Calu3 (cell line): ENCODE measurements at regions not wholly inside any gene's neighbourhood (a gene's known extent, or its start where the extent isn't known, plus 50 kb on each side); places are given as distances from the start of the nearest gene placed in this dataset.
A peak's percentile ranks its signal among the peaks of the same experiment; 100 is the strongest.

Experiments used
- BruUV-seq: library from RNA; stranded (reverse); fragments of 400-500 nt; replicated peaks from 2 replicates; lab custom pipeline; 2021; lab: Mats Ljungman, UMichigan
- CTCF ChIA-PET: fragments of 300-600 bp; sonication (Branson Sonifier 250); formaldehyde crosslinking; loops from one replicate; lab custom pipeline; 2022; ENCODE audit warnings: antibody characterized with exemption; lab: Charles Lee
- DNase-seq: peaks from one replicate; pipeline ENCODE4 v3.0.0; 2022
- H3K27ac Mint-ChIP-seq: one replicate; pipeline ENCODE4 v1.8.0; 2022; ENCODE audit warnings: mixed read lengths; ENCODE audit not compliant: unreplicated experiment
- H3K27me3 Mint-ChIP-seq: one replicate; pipeline ENCODE4 v1.8.0; 2022; ENCODE audit warnings: mixed read lengths; ENCODE audit not compliant: unreplicated experiment
- H3K36me3 Mint-ChIP-seq: one replicate; pipeline ENCODE4 v1.8.0; 2022; ENCODE audit warnings: mild to moderate bottlenecking, moderate library complexity, mixed read lengths; ENCODE audit not compliant: insufficient read depth, unreplicated experiment
- H3K4me1 Mint-ChIP-seq: one replicate; pipeline ENCODE4 v1.8.0; 2022; ENCODE audit warnings: mild to moderate bottlenecking, low read depth, mixed read lengths; ENCODE audit not compliant: unreplicated experiment
- H3K4me3 Mint-ChIP-seq: one replicate; pipeline ENCODE4 v1.8.0; 2022; ENCODE audit warnings: mild to moderate bottlenecking, low read depth, moderate library complexity, mixed read lengths; ENCODE audit not compliant: unreplicated experiment
- H3K9me3 Mint-ChIP-seq: one replicate; pipeline ENCODE4 v1.8.0; 2022; ENCODE audit warnings: low read depth, mixed read lengths; ENCODE audit not compliant: unreplicated experiment
- CTCF ChIP-seq: fragments of 200-600 bp; IDR thresholded peaks from one replicate; pipeline ENCODE4 v1.8.0; 2022; ENCODE audit warnings: antibody characterized with exemption; ENCODE audit not compliant: unreplicated experiment
- intact Hi-C: fragments of 100-400 bp; cut with micrococcal nuclease; formaldehyde crosslinking; loops from one replicate; pipeline ENCODE4 v1.10.0; 2022; ENCODE audit not compliant: unreplicated experiment

- intact Hi-C loops: no loop called here
- Mint-ChIP-seq H3K4me3 (no peak overlapping the region), H3K9me3 (peaks cover 3% of the 10 kb centered on the region), H3K4me1 (peaks cover 51% of the 10 kb centered on the region), H3K27me3 (no peaks in the 10 kb centered on the region), H3K27ac (peak overlapping the region; percentile 70), H3K36me3 (peaks cover 26% of the 10 kb centered on the region)
- no peak for TF ChIP-seq CTCF
- no peak for DNase-seq
- no TSS peak for BruUV-seq
- CTCF ChIA-PET: interaction anchor here (0.8 kb wide), 1 partner anchor 8 kb away, joined by 3 read pairs; no protein-coding TSS in a partner anchor
Observed at GRCh38 chr5:87110721-87111120, 157.0 kb upstream of the RASA1 start.

- DNase-seq: peak; percentile 41
- CTCF ChIA-PET: interaction anchor here (0.6 to 4.2 kb wide), 4 partner anchors 14 to 240 kb away, joined by 3 to 16 read pairs (median 4); no protein-coding TSS in a partner anchor
- no peak for TF ChIP-seq CTCF
- Mint-ChIP-seq H3K4me3 (no peak overlapping the region), H3K27ac (peak overlapping the region; percentile 99), H3K36me3 (peaks cover 42% of the 10 kb centered on the region), H3K4me1 (peaks cover 75% of the 10 kb centered on the region), H3K27me3 (no peaks in the 10 kb centered on the region), H3K9me3 (peaks cover 3% of the 10 kb centered on the region)
- intact Hi-C loops: loop anchor here (1.0 to 2.0 kb wide), 3 partner anchors 13 to 65 kb away; no protein-coding TSS in a partner anchor
- BruUV-seq: no TSS peak
Observed at GRCh38 chr5:87113861-87114260, 153.8 kb upstream of the RASA1 start.

GRCh38 chr5:87114631-87115030 is 153.1 kb upstream of the RASA1 start:
- no TSS peak for BruUV-seq
- no peak for TF ChIP-seq CTCF
- no peak overlapping the region for H3K4me3 Mint-ChIP-seq
- peaks cover 49% of the 10 kb centered on the region for H3K36me3 Mint-ChIP-seq
- peak overlapping the region; percentile 99 for H3K27ac Mint-ChIP-seq
- DNase-seq: peak; percentile 90
- CTCF ChIA-PET: interaction anchor here (0.6 to 4.2 kb wide), 4 partner anchors 15 to 239 kb away, joined by 3 to 16 read pairs (median 4); no protein-coding TSS in a partner anchor
- no peaks in the 10 kb centered on the region for H3K27me3 Mint-ChIP-seq
- intact Hi-C loops: loop anchor here (1.0 to 2.0 kb wide), 3 partner anchors 14 to 66 kb away; no protein-coding TSS in a partner anchor
- H3K4me1 Mint-ChIP-seq: peaks cover 83% of the 10 kb centered on the region
- H3K9me3 Mint-ChIP-seq: peaks cover 6% of the 10 kb centered on the region

GRCh38 chr5:87115839-87116364 is 151.8 kb upstream of the RASA1 start:
- Mint-ChIP-seq H3K9me3 (peaks cover 6% of the 10 kb centered on the region), H3K27ac (peak overlapping the region; percentile 99), H3K4me3 (no peak overlapping the region), H3K4me1 (peaks cover 84% of the 10 kb centered on the region), H3K27me3 (no peaks in the 10 kb centered on the region), H3K36me3 (peaks cover 61% of the 10 kb centered on the region)
- BruUV-seq: no TSS peak
- no peak for DNase-seq
- intact Hi-C loops: loop anchor here (2.0 kb wide), 2 partner anchors 15 to 67 kb away; no protein-coding TSS in a partner anchor
- CTCF ChIA-PET: interaction anchor here (1.9 to 4.2 kb wide), 2 partner anchors 12 to 41 kb away, joined by 4 to 16 read pairs; no protein-coding TSS in a partner anchor
- TF ChIP-seq CTCF: no peak
